Myocyte (in vitro differentiated cells): ENCODE measurements at regions not wholly inside any gene's neighbourhood (a gene's known extent, or its start where the extent isn't known, plus 50 kb on each side); places are given as distances from the start of the nearest gene placed in this dataset.
A peak's percentile ranks its signal among the peaks of the same experiment; 100 is the strongest.

Experiments
- DNase-seq: peaks from one replicate; pipeline ENCODE4 v3.0.0-alpha.2; 2012; ENCODE audit warnings: low read depth

DNA sequence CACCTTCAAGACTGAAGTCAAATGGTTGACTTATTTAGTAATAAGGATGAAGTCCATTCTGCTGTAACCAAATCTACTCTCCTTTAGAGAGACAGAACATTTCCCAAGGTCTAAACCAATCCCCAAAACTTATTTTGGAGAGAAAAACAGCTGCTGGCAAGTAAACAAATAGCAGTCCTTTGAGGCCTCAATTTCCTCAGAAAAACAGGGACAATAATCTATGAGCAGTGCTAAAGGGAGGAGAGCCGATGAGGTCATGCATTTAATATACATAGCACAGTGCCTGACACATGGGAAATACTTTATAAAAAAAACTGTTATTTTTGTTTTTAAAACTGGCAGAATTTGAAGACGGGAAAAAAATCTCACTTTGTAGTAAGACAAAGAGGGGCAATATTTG lies 526.0 kb downstream of the EPM2A start:
- DNase-seq = peak; percentile 2

DNA sequence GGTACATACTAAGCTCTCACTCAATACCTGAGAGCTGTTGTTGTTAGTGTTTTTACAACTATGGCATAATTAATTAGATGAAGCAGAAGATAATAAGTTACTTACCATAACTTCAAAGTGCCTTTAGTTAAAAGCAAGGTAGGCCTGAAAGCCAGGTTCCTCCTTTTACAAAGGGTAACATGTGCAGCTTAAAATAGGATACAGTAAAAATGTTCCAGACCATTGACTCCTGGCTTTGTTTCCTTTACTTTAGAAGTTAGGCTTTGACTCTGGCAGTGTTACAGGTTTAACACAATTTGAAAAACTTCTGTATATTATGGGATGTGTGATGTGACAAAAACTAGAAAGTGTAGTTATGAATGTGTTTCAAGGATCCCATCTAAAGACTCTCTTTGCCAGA lies 522.5 kb downstream of the EPM2A start:
- no peak for DNase-seq

DNA sequence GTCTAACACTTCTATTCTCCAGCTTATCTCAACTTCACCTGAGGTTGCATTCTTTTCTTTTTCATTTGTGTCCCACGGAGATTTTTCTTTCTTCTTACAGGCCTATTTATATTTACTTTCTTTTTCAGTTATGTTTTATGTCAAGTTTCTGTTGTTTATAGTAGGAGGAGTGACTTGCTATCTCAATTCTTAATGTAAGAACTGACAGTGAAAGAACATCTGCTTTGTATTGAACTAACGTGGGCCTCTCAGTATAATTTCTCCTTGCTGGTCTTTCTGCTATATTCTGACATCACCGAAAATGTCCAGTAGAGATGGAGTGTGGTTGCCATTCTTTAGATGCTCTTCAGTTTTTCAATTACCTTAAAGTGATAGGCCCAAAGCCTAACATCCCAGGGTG lies 521.7 kb downstream of the EPM2A start:
- DNase-seq = no peak

DNA sequence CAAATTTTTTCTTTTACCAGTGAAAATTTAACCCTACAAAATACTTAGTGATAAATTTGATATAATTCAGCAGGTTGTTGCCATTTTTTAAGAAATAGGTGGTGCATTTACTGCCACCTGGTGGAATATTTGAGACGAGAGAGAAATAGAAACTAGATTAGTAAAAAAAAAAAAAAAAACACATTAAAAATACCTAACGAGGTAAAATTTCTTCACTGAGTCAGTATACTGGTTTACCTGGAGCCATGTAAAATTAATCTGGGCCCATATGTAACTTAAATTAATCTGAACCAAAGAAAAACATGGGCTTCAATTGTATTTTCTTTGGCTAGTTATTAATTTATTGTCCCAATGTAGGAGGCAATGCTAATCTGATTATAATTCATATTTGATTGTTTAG lies 520.8 kb downstream of the EPM2A start:
- peak; percentile 59 for DNase-seq

DNA sequence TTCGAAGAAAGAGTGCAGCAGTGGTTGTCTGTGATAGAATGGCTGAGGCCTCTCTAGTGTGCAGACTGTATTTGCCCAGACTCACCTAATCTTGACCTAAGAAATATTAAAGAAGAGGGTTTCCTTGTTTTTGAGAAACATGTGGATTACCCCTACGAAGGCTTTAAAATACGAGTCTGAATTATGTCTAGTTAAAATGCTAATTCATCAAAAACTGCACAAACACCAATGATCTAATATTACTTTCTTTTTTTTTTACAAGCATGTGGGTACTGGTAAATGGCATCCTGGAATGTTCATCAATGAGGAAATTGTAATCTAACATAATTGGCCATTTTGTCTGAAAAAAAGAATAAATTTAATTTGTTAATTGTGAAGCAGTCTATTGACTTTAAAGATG lies 510.9 kb downstream of the EPM2A start:
- DNase-seq = no peak

DNA sequence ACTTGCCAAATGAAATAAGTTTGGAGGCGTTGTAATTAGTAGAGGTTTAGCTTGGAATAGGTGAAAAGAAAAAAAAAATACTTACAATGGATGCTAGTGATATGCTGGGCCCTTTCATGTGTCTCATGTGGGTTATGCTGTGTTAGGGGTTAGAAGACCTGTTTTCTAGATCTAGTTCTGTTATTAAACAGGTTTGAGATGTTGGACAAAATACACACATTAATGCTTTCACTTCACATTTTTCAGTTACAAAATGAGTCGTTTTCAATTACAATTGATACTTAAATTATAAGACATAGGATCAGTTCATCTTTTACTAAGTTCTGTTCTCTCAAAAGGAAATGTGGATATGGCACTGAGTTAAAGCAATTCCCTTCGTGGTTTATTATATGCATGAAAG lies 509.8 kb downstream of the EPM2A start:
- no peak for DNase-seq

DNA sequence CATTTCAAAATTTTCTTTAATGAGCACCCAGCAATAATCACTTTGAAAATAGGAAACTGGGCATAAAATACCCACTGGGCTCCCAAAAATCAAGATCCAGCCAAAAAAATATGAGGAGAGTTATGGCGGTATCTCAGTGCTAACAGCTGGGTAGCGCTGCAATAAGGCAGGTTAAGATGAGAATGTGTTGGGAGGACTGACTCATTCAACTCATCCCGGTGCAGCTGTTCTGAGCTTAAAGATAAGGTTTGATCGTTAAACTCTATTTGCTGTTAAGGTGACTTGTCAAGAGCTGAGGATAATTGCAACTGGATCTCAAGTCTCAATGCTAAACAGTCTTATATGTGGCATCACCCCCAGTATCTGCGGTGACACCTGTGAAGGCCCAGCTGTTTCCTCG lies 507.7 kb downstream of the EPM2A start:
- no peak for DNase-seq

DNA sequence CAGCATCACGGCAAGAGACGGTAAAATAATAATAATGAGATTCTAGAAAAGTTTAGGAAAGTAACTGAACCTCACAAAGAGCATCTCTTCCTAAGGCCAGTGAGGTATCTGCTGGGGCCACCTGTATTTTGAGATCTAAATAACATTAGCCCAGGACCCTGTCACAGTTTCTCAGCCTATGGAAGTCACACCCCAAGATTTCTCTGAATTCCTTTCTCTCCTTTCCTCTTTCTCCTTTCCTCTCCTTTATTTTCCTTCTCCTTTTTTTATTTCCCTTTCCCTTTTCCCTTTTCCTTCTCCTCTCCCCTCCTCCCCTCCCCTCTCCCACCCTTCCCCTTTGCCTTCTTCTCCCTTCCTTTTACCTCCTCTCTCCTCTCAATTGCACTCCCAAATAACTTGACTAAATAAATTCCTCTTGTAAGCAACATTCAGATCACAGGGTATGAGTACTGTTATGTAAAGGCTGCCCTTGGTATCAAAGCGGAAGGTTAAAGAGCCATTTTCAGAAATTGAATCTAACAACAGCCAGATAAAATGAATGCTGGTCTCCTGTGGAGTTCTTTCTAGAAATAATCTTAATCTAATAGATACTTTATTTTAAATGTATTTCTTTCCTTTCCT lies 506.2 kb downstream of the EPM2A start:
- no peak for DNase-seq

DNA sequence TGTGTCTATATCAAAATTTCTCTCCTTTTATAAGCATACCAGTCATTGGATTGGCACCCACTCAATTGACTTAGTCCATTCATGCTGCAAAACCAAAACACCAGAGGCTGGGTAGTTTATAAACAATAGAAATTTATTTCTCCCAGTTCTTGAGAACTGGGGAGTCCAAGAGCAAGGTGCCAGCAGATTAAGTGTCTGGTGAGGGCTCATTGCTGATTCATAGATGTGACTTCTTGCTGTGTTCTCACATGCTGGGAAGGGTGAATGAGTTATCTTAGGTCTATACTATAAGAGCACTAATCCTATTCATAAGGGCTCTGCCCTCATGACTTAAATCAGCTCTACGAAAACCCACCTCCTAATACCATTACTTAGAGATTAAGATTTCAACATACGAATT lies 501.4 kb downstream of the EPM2A start:
- no peak for DNase-seq

DNA sequence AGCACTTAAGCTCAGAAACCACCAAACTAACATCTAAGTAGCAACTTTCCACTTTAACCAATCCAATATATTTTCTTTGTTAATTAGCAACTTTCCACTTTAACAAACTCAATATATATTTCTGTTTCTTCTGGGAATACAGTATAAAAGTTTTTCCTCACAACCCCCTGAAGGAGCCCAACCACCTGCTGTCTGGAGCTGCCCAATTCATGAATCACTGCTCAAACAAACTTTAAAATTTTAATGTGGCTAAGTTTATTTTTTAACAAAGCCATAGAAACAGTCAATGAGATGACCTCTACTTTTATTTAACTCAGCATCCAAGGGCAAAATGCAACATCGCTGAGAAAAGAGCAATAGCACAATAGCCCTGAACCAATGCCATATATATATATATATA lies 500.1 kb downstream of the EPM2A start:
- DNase-seq = no peak

DNA sequence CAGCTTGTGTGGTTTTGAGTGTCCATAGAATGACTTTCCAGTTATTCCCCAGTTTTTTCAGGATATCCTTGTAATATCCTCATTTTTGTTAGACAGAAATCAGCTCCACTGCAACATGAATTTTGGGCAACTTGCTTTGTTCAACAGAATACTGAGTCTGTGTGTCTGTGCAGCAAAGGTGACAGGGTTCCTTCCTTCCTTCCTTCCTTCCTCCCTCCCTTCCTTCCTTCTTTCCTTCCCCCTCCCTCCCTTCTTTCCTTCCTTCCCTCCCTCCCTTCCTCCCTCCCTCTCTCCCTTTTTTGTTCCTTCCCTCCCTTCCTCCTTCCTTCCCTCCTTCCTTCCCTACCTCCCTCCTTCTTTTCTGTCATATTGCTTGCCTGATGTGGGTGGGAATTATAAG lies 496.5 kb downstream of the EPM2A start:
- DNase-seq = no peak

DNA sequence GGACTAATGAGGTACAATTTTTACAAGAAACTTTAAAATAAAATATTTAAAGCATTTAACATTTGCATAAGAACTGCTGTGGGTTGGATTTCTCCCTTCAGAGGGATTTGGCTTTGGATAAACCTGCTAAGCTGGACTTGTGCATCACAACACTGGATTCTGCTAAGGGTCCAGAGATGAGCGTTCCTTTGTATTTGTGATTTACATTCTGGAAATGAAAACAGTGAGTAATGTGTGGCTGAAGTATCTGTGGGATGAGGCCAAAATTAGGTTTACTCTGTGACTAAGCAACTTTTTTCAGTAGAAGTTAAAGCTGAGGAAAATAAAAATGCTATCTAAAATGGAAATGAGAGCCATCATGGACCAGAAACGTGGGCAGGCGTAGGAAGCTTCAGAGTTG lies 494.3 kb downstream of the EPM2A start:
- DNase-seq = peak; percentile 6

DNA sequence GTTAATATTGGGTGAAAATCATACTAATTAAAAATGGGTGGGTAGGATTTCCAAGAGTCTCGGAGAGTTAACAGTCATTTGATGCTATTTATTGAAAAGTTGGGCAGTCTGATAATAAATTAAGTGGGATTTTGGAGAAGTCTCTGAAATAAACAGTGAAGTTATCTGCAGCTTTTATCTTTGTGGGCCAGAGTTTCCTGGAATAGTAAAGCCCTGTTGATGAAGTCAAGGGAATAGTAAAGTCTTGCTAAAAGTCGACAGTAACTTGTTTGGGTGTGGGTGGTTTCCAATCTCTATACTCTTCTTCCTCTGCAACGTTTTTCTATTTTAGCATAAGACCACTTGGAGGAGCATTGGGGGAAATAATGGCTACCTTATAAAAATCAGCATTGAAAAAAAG lies 493.6 kb downstream of the EPM2A start:
- no peak for DNase-seq

DNA sequence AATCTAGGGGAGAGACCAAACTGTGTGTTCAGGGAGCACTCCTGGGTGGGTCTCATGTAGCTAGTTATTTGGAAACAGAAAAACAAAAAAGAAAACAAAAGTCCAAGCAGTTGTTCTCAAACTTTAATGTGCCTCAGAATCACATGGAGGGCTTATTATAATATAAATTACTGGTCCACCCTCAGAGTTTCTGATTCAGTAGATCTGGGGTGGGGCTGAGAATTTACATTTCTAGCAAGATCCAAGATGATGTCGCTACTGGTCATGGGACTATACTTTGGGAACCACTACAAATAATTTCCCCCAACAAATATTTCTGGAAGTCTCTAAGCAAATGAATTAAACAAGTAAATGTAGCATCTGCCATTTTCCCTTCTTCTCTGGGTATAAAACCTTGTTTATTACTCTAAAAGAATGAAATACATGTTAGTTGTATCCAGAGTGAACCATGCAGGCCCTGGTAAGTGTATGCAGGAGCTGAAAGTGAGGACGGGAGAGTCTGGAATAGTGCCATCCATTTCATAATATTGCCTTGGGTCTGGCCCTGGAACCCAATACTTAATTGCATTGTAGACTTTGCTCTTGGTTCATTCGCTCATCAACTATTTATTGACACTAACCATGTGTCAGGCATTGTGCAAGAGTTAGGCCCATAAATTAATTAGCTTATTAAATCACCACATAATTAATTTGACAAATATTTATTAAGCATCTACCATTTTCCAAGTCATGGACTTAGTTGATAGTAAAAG lies 490.8 kb downstream of the EPM2A start:
- no peak for DNase-seq

DNA sequence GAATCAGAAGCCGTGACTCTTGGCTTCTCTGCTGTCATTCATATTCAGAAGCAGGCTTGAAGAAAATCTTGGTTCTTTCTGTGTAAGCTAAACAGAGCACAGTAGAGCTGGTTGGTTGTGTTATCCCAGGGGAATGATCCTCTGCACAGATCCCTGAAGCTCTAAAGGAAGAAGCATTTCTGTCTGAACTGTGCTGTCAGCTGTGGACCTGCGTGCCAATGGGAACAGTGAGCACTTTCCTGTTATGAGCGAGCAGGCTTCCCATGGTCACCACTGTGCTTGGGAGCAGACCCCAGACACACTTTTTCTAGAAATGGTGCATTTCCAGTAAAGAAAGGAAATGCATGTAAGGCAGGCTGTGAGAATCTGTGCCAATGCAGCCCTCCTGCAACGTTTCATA lies 490.2 kb downstream of the EPM2A start:
- peak; percentile 2 for DNase-seq

DNA sequence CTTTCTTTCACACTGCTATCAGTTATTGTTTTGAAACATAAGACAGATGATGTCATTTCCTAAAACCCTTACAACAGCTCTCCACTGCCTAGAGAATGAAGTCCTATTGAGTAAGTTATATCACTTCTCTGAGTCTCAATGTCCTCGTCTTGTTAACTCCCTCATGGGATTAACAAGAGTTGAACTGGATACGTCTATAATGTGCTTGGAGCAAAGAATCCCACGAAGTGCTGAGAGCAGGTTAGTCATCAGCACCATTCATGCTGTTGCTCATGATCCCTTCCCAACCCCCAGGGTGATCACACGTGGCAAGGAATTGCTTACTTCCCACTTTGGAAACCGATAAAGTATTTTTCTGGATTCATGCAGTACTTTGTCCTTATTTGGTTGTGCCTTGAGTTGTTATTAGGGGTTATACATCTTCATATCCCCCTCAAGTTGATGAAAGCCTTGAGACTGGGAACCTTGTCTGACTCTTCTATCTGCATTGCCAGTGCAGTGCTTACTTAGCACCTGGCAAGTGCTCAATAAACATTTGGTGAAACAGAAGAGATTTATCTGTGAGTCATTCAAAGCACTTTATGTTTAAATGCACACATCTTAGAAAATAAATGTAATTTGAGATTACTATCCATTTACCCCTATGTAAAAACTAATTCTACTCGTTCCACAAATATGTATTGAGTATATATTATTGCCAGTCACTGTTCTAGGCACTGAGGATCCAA lies 487.5 kb downstream of the EPM2A start:
- DNase-seq = peak; percentile 14

DNA sequence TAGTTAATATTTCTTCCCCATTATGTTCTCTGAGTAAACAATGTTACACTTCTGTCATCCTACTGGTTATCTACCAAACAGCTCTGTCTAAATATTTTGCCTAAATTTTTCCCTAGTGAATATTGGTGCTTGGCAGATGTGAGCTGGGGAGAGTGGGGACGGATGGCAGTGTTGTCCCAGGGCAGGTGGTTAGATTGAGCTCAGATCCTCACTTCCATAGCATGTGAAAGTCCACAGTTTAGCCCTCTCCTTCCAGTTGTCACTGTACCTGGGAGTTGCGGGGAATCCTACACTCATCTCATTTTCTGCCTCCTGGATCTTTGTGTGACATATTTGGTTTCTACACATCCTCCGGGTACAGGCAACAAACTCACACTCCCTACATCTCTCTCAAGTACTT lies 484.9 kb downstream of the EPM2A start:
- DNase-seq = no peak

DNA sequence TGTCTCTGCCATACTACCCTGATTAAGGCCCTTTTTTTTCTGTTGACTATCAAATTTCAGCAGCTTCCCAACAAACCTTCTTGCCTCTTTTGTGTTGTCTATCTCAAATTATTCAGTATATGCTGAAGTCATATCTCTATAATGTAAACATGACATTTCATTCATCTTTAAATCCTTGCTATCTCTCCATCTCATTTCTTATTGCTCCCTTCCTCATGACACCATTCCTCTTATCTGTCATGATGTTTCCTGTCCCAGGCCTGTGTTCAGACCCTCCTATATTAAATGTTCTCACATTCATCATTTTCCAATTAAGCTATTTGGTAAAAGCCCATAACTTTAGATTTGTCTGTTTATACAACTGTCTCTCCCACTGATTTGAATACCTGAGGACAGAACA lies 482.6 kb downstream of the EPM2A start:
- DNase-seq = no peak

DNA sequence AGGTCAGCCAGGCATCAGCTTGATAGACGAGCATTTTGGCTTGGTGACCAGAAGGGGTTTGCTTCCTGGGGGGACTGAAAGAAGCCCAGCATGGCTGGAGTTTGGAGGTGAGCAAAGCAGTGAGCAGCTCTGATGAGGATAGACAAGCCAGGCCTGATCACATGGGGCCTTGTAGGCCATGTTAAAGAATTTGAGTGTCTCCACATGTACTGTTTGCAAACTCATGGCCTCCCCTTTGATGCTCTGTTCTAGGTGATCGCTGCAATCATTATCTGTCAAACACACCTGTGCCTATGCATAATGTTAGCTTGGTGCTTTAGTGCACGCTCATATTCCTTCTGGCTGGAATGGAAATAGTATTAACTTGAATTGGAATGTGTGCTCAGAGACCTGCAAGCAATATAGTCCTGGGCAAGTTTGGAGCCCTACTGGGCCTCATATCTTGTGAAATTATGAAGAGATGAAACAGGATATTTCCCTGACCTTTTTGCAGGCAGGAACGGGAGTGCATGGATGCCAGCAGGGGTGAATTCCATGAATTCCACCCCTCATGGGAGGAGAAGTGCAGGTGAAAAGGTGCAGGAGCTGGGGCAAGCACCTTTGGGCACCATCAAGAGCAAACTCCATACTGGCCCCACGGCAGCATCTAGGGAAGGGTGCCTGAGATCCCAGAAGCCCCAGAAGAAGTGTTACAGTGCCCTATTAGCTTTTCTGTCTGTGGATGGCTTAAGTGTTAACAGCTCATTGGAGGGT lies 480.5 kb downstream of the EPM2A start:
- DNase-seq = no peak

DNA sequence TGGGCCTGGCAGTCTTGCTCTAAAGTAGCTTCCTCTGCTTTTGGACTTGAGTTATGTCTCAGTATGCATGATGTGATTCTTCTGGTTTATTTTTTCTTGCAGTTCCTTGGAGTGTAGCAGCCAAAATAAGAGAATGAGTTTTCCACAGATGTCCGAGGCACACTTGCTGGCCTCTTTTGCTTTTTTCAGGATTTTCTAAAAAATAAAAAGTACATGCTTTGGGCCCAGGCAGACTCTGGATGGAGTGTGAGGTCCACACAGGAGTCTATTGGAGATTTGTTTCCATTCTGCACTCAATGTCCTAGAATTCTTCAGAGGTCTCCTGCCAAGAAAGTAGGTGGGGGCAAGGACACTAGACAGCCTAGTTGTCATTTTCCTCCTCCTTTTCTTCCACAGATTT lies 477.6 kb downstream of the EPM2A start:
- no peak for DNase-seq

DNA sequence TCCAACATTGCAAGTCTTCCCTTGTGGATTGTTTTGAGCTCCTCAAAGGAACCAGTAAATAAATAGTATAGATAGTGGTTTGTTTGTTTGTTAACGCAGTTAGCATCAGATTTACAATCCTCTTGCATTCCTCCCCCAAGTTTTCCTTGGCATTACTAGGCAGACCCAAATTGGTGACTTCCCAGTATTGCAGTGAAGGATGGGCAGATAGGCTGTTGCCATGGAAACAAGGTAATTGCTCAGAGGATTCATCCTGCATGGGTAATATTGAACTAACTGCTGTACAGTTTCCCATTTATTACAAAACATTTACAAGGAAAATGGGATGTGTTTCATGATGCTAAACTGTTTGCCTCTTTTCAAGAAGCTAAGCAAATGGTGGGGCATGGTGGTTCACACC lies 477.2 kb downstream of the EPM2A start:
- DNase-seq = no peak
